HepG2 (cell line): ENCODE measurements at regions not wholly inside any gene's neighbourhood (a gene's known extent, or its start where the extent isn't known, plus 50 kb on each side); places are given as distances from the start of the nearest gene placed in this dataset.
A peak's percentile ranks its signal among the peaks of the same experiment; 100 is the strongest.

Experiments
- FOSL1 ChIP-seq: sonication (generic); formaldehyde crosslinking; IDR thresholded peaks from 2 replicates; pipeline ENCODE4 v1.9.0; 2021; ENCODE audit warnings: missing genetic modification reagents, borderline replicate concordance
- HDAC1 ChIP-seq: sonication (generic); formaldehyde crosslinking; IDR thresholded peaks from 2 replicates; pipeline ENCODE4 v1.5.1; 2020; ENCODE audit warnings: mild to moderate bottlenecking, missing genetic modification reagents
- IRF2 ChIP-seq: IDR thresholded peaks from 2 replicates; pipeline ENCODE4 v1.6.1; 2018; ENCODE audit warnings: missing genetic modification reagents, missing compliant biosample characterization
- KAT8 ChIP-seq: IDR thresholded peaks from 2 replicates; pipeline ENCODE4 v1.6.1; 2016; ENCODE audit warnings: missing genetic modification reagents, missing compliant biosample characterization
- KLF13 ChIP-seq: sonication (generic); formaldehyde crosslinking; IDR thresholded peaks from 2 replicates; pipeline ENCODE4 v1.4.0; 2020; ENCODE audit warnings: mild to moderate bottlenecking, missing genetic modification reagents
- MED13 ChIP-seq: sonication (generic); formaldehyde crosslinking; IDR thresholded peaks from 2 replicates; pipeline ENCODE4 v1.5.0; 2020; ENCODE audit warnings: missing genetic modification reagents
- MTF2 ChIP-seq: sonication (generic); formaldehyde crosslinking; IDR thresholded peaks from 2 replicates; pipeline ENCODE4 v1.5.0; 2020; ENCODE audit warnings: missing genetic modification reagents, borderline replicate concordance
- NR2F2 ChIP-seq: IDR thresholded peaks from 2 replicates; pipeline ENCODE4 v1.6.1; 2012; ENCODE audit warnings: low read depth, inconsistent platforms, borderline replicate concordance
- RBM39 ChIP-seq: fragments of 200-400 bp; formaldehyde crosslinking; IDR thresholded peaks from one replicate; pipeline ENCODE4 v1.6.1; 2018; ENCODE audit warnings: antibody characterized with exemption, mild to moderate bottlenecking, low read depth, low read length; ENCODE audit not compliant: poor library complexity, severe bottlenecking
- SSRP1 ChIP-seq: IDR thresholded peaks from 2 replicates; pipeline ENCODE4 v1.6.1; 2016; ENCODE audit warnings: control low read depth
- THRA ChIP-seq: sonication (generic); formaldehyde crosslinking; IDR thresholded peaks from 2 replicates; pipeline ENCODE4 v1.4.0; 2020; ENCODE audit warnings: missing genetic modification reagents, borderline replicate concordance
- WIZ ChIP-seq: sonication (generic); formaldehyde crosslinking; IDR thresholded peaks from 2 replicates; pipeline ENCODE4 v1.5.1; 2020; ENCODE audit warnings: mild to moderate bottlenecking, missing genetic modification reagents
- ZMYM4 ChIP-seq: sonication (generic); formaldehyde crosslinking; IDR thresholded peaks from 2 replicates; pipeline ENCODE4 v1.8.1; 2023; ENCODE audit warnings: mild to moderate bottlenecking, missing genetic modification reagents
- ZNF263 ChIP-seq: sonication (generic); formaldehyde crosslinking; IDR thresholded peaks from 2 replicates; pipeline ENCODE4 v1.4.0; 2020; ENCODE audit warnings: missing genetic modification reagents
- ZNF530 ChIP-seq: sonication (generic); formaldehyde crosslinking; IDR thresholded peaks from 2 replicates; pipeline ENCODE4 v1.5.0; 2020; ENCODE audit warnings: low read depth, mild to moderate bottlenecking, missing genetic modification reagents
- TF ChIP-seq, protein P1 (sequence below), 2 experiments: sonication (generic) in 1 of 2; formaldehyde crosslinking in 1 of 2; IDR thresholded peaks; 2 replicates each; pipeline versions ENCODE4 v1.6.1 to v1.9.0; 2014 to 2022; ENCODE audit warnings: antibody characterized with exemption in 1 of 2, borderline replicate concordance in 1 of 2, inconsistent platforms in 1 of 2, low read depth in 1 of 2, missing genetic modification reagents in 1 of 2
- TF ChIP-seq, protein P2 (sequence below): IDR thresholded peaks from 2 replicates; pipeline ENCODE4 v1.6.1; 2016; ENCODE audit warnings: low read depth, missing genetic modification reagents, missing compliant biosample characterization
- TF ChIP-seq, protein P3 (sequence below): sonication (generic); formaldehyde crosslinking; IDR thresholded peaks from 2 replicates; pipeline ENCODE4 v1.4.0; 2020; ENCODE audit warnings: mild to moderate bottlenecking, missing genetic modification reagents

GRCh38 chr2:106280224-106280623 lies 86.1 kb upstream of the UXS1 start (continued):
- TF ChIP-seq, protein P1, sequence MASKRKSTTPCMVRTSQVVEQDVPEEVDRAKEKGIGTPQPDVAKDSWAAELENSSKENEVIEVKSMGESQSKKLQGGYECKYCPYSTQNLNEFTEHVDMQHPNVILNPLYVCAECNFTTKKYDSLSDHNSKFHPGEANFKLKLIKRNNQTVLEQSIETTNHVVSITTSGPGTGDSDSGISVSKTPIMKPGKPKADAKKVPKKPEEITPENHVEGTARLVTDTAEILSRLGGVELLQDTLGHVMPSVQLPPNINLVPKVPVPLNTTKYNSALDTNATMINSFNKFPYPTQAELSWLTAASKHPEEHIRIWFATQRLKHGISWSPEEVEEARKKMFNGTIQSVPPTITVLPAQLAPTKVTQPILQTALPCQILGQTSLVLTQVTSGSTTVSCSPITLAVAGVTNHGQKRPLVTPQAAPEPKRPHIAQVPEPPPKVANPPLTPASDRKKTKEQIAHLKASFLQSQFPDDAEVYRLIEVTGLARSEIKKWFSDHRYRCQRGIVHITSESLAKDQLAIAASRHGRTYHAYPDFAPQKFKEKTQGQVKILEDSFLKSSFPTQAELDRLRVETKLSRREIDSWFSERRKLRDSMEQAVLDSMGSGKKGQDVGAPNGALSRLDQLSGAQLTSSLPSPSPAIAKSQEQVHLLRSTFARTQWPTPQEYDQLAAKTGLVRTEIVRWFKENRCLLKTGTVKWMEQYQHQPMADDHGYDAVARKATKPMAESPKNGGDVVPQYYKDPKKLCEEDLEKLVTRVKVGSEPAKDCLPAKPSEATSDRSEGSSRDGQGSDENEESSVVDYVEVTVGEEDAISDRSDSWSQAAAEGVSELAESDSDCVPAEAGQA (IDR thresholded peaks at IDR 0.05; ENCODE audit: low read depth) = no peak
- TF ChIP-seq, protein P1 (CRISPR knock-in tag; IDR thresholded peaks at IDR 0.05; ENCODE audit: borderline replicate concordance) = no peak
- TF ChIP-seq RBM39 (no peak), MED13 (CRISPR knock-in tag) (no peak), IRF2 (CRISPR knock-in tag) (no peak), THRA (CRISPR knock-in tag) (peak; percentile 57; the same call in 1 of the 2 replicates), WIZ (CRISPR knock-in tag) (no peak), SSRP1 (CRISPR knock-in tag) (no peak), NR2F2 (peak; percentile 37; the same call in 1 of the 2 replicates), KAT8 (CRISPR knock-in tag) (no peak), MTF2 (no peak), HDAC1 (0 out of 2 replicates have a peak, but pooled peaks have one; percentile 26), KLF13 (CRISPR knock-in tag) (no peak), ZNF263 (CRISPR knock-in tag) (no peak), ZMYM4 (CRISPR knock-in tag) (no peak), ZNF530 (CRISPR knock-in tag) (no peak), FOSL1 (CRISPR knock-in tag) (no peak)
- TF ChIP-seq, protein P2, sequence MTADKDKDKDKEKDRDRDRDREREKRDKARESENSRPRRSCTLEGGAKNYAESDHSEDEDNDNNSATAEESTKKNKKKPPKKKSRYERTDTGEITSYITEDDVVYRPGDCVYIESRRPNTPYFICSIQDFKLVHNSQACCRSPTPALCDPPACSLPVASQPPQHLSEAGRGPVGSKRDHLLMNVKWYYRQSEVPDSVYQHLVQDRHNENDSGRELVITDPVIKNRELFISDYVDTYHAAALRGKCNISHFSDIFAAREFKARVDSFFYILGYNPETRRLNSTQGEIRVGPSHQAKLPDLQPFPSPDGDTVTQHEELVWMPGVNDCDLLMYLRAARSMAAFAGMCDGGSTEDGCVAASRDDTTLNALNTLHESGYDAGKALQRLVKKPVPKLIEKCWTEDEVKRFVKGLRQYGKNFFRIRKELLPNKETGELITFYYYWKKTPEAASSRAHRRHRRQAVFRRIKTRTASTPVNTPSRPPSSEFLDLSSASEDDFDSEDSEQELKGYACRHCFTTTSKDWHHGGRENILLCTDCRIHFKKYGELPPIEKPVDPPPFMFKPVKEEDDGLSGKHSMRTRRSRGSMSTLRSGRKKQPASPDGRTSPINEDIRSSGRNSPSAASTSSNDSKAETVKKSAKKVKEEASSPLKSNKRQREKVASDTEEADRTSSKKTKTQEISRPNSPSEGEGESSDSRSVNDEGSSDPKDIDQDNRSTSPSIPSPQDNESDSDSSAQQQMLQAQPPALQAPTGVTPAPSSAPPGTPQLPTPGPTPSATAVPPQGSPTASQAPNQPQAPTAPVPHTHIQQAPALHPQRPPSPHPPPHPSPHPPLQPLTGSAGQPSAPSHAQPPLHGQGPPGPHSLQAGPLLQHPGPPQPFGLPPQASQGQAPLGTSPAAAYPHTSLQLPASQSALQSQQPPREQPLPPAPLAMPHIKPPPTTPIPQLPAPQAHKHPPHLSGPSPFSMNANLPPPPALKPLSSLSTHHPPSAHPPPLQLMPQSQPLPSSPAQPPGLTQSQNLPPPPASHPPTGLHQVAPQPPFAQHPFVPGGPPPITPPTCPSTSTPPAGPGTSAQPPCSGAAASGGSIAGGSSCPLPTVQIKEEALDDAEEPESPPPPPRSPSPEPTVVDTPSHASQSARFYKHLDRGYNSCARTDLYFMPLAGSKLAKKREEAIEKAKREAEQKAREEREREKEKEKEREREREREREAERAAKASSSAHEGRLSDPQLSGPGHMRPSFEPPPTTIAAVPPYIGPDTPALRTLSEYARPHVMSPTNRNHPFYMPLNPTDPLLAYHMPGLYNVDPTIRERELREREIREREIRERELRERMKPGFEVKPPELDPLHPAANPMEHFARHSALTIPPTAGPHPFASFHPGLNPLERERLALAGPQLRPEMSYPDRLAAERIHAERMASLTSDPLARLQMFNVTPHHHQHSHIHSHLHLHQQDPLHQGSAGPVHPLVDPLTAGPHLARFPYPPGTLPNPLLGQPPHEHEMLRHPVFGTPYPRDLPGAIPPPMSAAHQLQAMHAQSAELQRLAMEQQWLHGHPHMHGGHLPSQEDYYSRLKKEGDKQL (CRISPR knock-in tag) = no peak
- TF ChIP-seq, protein P3, sequence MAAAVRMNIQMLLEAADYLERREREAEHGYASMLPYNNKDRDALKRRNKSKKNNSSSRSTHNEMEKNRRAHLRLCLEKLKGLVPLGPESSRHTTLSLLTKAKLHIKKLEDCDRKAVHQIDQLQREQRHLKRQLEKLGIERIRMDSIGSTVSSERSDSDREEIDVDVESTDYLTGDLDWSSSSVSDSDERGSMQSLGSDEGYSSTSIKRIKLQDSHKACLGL (CRISPR knock-in tag) = no peak
